HEK293T (cell line): ENCODE measurements at regions not wholly inside any gene's neighbourhood (a gene's known extent, or its start where the extent isn't known, plus 50 kb on each side); places are given as distances from the start of the nearest gene placed in this dataset.

Source experiments
- BHLHE40 ChIP-seq: fragments of 450-650 bp; IDR thresholded peaks from 2 replicates; pipeline ENCODE4 v1.6.1; 2016; ENCODE audit warnings: mild to moderate bottlenecking, moderate library complexity, borderline replicate concordance
- CTBP1 ChIP-seq: fragments of 450-650 bp; IDR thresholded peaks from 2 replicates; pipeline ENCODE4 v1.6.1; 2016; ENCODE audit warnings: borderline replicate concordance
- FOXA1 ChIP-seq: fragments of 450-650 bp; IDR thresholded peaks from 2 replicates; pipeline ENCODE4 v1.6.1; 2016; ENCODE audit warnings: mild to moderate bottlenecking

DNA sequence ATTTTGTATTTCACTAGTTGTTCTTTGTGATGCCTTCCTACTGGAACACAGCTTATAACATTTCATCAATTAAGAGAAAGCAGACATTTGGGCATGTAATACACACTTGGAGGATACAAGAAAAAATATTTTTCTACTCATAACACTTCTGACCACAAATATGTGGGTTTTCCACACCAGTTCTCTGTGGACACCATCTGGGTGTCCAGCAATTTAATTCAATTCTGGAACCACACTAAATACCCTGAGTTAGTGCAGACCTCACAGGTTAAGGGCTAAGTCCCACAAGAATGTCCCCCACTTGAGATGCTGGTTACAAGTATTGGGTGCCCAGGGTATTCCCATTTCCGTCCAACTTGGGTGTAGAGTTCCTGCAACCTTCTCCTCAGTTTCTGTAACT lies 91.1 kb upstream of the SKOR2 start:
- TF ChIP-seq CTBP1 (no peak), FOXA1 (no peak), BHLHE40 (no peak)
